ENCODE measurements at regions not wholly inside any gene's neighbourhood (a gene's known extent, or its start where the extent isn't known, plus 50 kb on each side); places are given as distances from the start of the nearest gene placed in this dataset.

GRCh38 chr6:23329086-23329485 lies 759.7 kb downstream of the HDGFL1 start:
- no peak for DNase-seq

GRCh38 chr6:23330632-23331031 lies 761.3 kb downstream of the HDGFL1 start:
- DNase-seq: no peak

- no peak for DNase-seq
Observed at GRCh38 chr6:23334360-23334759, 765.0 kb downstream of the HDGFL1 start.

- no peak for DNase-seq
Observed at GRCh38 chr6:23335894-23336293, 766.5 kb downstream of the HDGFL1 start.

- no peak for DNase-seq
Observed at GRCh38 chr6:23339268-23339667, 769.9 kb downstream of the HDGFL1 start.

GRCh38 chr6:23340271-23340670 lies 770.9 kb downstream of the HDGFL1 start:
- DNase-seq: no peak

GRCh38 chr6:23343610-23344306 lies 774.4 kb downstream of the HDGFL1 start:
- DNase-seq: no peak

GRCh38 chr6:23348185-23348584 lies 777.8 kb upstream of the NRSN1 start:
- no peak for DNase-seq

- no peak for DNase-seq
Observed at GRCh38 chr6:23349521-23350147, 776.4 kb upstream of the NRSN1 start.

- no peak for DNase-seq
Observed at GRCh38 chr6:23350752-23351453, 775.1 kb upstream of the NRSN1 start.

GRCh38 chr6:23354004-23354403 lies 772.0 kb upstream of the NRSN1 start:
- no peak for DNase-seq

GRCh38 chr6:23357185-23357766 lies 768.7 kb upstream of the NRSN1 start:
- DNase-seq: no peak

GRCh38 chr6:23365732-23366131 lies 760.3 kb upstream of the NRSN1 start:
- no peak for DNase-seq

GRCh38 chr6:23367311-23367710 lies 758.7 kb upstream of the NRSN1 start:
- DNase-seq: no peak

GRCh38 chr6:23368557-23368956 lies 757.5 kb upstream of the NRSN1 start:
- DNase-seq: no peak

- no peak for DNase-seq
Observed at GRCh38 chr6:23370051-23370450, 756.0 kb upstream of the NRSN1 start.

GRCh38 chr6:23371132-23371915 lies 754.7 kb upstream of the NRSN1 start:
- DNase-seq: no peak

GRCh38 chr6:23377830-23378229 lies 748.2 kb upstream of the NRSN1 start:
- no peak for DNase-seq

- DNase-seq: no peak
Observed at GRCh38 chr6:23380465-23380864, 745.5 kb upstream of the NRSN1 start.

- no peak for DNase-seq
Observed at GRCh38 chr6:23388086-23388783, 737.8 kb upstream of the NRSN1 start.

- DNase-seq: no peak
Observed at GRCh38 chr6:23389386-23389785, 736.6 kb upstream of the NRSN1 start.

- no peak for DNase-seq
Observed at GRCh38 chr6:23390221-23390620, 735.8 kb upstream of the NRSN1 start.
